ENCODE measurements at regions not wholly inside any gene's neighbourhood (a gene's known extent, or its start where the extent isn't known, plus 50 kb on each side); places are given as distances from the start of the nearest gene placed in this dataset.
"Not testable (repeated sequence)": the region's sequence is repeated elsewhere in the genome, so short reads cannot be mapped to it uniquely, and the experiment has no call there.

- no peak for DNase-seq
These were observed 255.5 kb upstream of the SMIM30 start for GRCh38 chr7:113373863-113374262.

- DNase-seq: no peak
These were observed 253.2 kb upstream of the SMIM30 start for GRCh38 chr7:113371416-113372043.

- DNase-seq: no peak
These were observed 252.6 kb upstream of the SMIM30 start for GRCh38 chr7:113370910-113371309.

- no peak for DNase-seq
These were observed 249.9 kb upstream of the SMIM30 start for GRCh38 chr7:113368256-113368655.

GRCh38 chr7:113367041-113367586, 248.8 kb upstream of the SMIM30 start:
- no peak for DNase-seq

- no peak for DNase-seq
These were observed 247.8 kb upstream of the SMIM30 start for GRCh38 chr7:113366122-113366521.

- no peak for DNase-seq
These were observed 231.0 kb upstream of the SMIM30 start for GRCh38 chr7:113349339-113349738.

GRCh38 chr7:113339661-113340060, 221.3 kb upstream of the SMIM30 start:
- DNase-seq: no peak

- DNase-seq: no peak
These were observed 219.8 kb upstream of the SMIM30 start for GRCh38 chr7:113338071-113338696.

- not testable (repeated sequence) for DNase-seq
These were observed 218.5 kb upstream of the SMIM30 start for GRCh38 chr7:113336838-113337237.

GRCh38 chr7:113331155-113331898, 213.0 kb upstream of the SMIM30 start:
- no peak for DNase-seq

- DNase-seq: no peak
These were observed 202.8 kb upstream of the SMIM30 start for GRCh38 chr7:113321201-113321600.

GRCh38 chr7:113320419-113320818, 202.1 kb upstream of the SMIM30 start:
- no peak for DNase-seq

GRCh38 chr7:113314594-113314993, 196.2 kb upstream of the SMIM30 start:
- no peak for DNase-seq

- DNase-seq: no peak
These were observed 190.0 kb upstream of the SMIM30 start for GRCh38 chr7:113308399-113308798.

- DNase-seq: no peak
These were observed 188.8 kb upstream of the SMIM30 start for GRCh38 chr7:113307147-113307546.

- no peak for DNase-seq
These were observed 187.9 kb upstream of the SMIM30 start for GRCh38 chr7:113306302-113306701.

- DNase-seq: no peak
These were observed 185.8 kb upstream of the SMIM30 start for GRCh38 chr7:113304104-113304503.

- not testable (repeated sequence) for DNase-seq
These were observed 185.0 kb upstream of the SMIM30 start for GRCh38 chr7:113303388-113303787.

- no peak for DNase-seq
These were observed 183.6 kb upstream of the SMIM30 start for GRCh38 chr7:113301983-113302382.

GRCh38 chr7:113301141-113301540, 182.8 kb upstream of the SMIM30 start:
- DNase-seq: no peak

GRCh38 chr7:113299748-113300147, 181.4 kb upstream of the SMIM30 start:
- DNase-seq: no peak

GRCh38 chr7:113298501-113298900, 180.1 kb upstream of the SMIM30 start:
- DNase-seq: no peak

GRCh38 chr7:113294750-113295149, 176.4 kb upstream of the SMIM30 start:
- no peak for DNase-seq
